ENCODE measurements at regions not wholly inside any gene's neighbourhood (a gene's known extent, or its start where the extent isn't known, plus 50 kb on each side); places are given as distances from the start of the nearest gene placed in this dataset.
"Not testable (repeated sequence)": the region's sequence is repeated elsewhere in the genome, so short reads cannot be mapped to it uniquely, and the experiment has no call there.

- DNase-seq (ENCODE audit: low read depth, low spot score), result peak; percentile 0
Observed at GRCh38 chr6:26957399-26958127, 289.9 kb upstream of the PRSS16 start.

GRCh38 chr6:26961236-26961635 lies 286.3 kb upstream of the PRSS16 start:
- peak; percentile 0 for DNase-seq (ENCODE audit: low read depth, low spot score)

GRCh38 chr6:27002447-27002846 lies 245.1 kb upstream of the PRSS16 start:
- DNase-seq (ENCODE audit: low read depth, low spot score), result no peak

GRCh38 chr6:27007020-27007419 lies 240.5 kb upstream of the PRSS16 start:
- no peak for DNase-seq (ENCODE audit: low read depth, low spot score)

GRCh38 chr6:27008613-27009012 lies 238.9 kb upstream of the PRSS16 start:
- not testable (repeated sequence) for DNase-seq (ENCODE audit: low read depth, low spot score)

- not testable (repeated sequence) for DNase-seq (ENCODE audit: low read depth, low spot score)
Observed at GRCh38 chr6:27014053-27014452, 233.4 kb upstream of the PRSS16 start.

- no peak for DNase-seq (ENCODE audit: low read depth, low spot score)
Observed at GRCh38 chr6:27016689-27017088, 230.8 kb upstream of the PRSS16 start.

- not testable (repeated sequence) for DNase-seq (ENCODE audit: low read depth, low spot score)
Observed at GRCh38 chr6:27018401-27018800, 229.1 kb upstream of the PRSS16 start.

- DNase-seq (ENCODE audit: low read depth, low spot score), result peak; percentile 91
Observed at GRCh38 chr6:27019651-27020552, 227.6 kb upstream of the PRSS16 start.

- no peak for DNase-seq (ENCODE audit: low read depth, low spot score)
Observed at GRCh38 chr6:27020553-27020880, 227.0 kb upstream of the PRSS16 start.

- DNase-seq (ENCODE audit: low read depth, low spot score), result no peak
Observed at GRCh38 chr6:27023664-27024063, 223.8 kb upstream of the PRSS16 start.

- no peak for DNase-seq (ENCODE audit: low read depth, low spot score)
Observed at GRCh38 chr6:27025351-27025750, 222.2 kb upstream of the PRSS16 start.

GRCh38 chr6:27026361-27026760 lies 221.1 kb upstream of the PRSS16 start:
- no peak for DNase-seq (ENCODE audit: low read depth, low spot score)

- peak; percentile 23 for DNase-seq (ENCODE audit: low read depth, low spot score)
Observed at GRCh38 chr6:27031302-27031701, 216.2 kb upstream of the PRSS16 start.

- DNase-seq (ENCODE audit: low read depth, low spot score), result no peak
Observed at GRCh38 chr6:27038498-27038897, 209.0 kb upstream of the PRSS16 start.

- no peak for DNase-seq (ENCODE audit: low read depth, low spot score)
Observed at GRCh38 chr6:27040244-27041042, 207.1 kb upstream of the PRSS16 start.

- no peak for DNase-seq (ENCODE audit: low read depth, low spot score)
Observed at GRCh38 chr6:27043244-27043643, 204.3 kb upstream of the PRSS16 start.

GRCh38 chr6:27045131-27045530 lies 202.4 kb upstream of the PRSS16 start:
- DNase-seq (ENCODE audit: low read depth, low spot score), result not testable (repeated sequence)

GRCh38 chr6:27047725-27048124 lies 199.8 kb upstream of the PRSS16 start:
- DNase-seq (ENCODE audit: low read depth, low spot score), result not testable (repeated sequence)

GRCh38 chr6:27049863-27050781 lies 197.4 kb upstream of the PRSS16 start:
- no peak for DNase-seq (ENCODE audit: low read depth, low spot score)
